ENCODE measurements at regions not wholly inside any gene's neighbourhood (a gene's known extent, or its start where the extent isn't known, plus 50 kb on each side); places are given as distances from the start of the nearest gene placed in this dataset.

GRCh38 chr4:123553733-123554637, 157.4 kb downstream of the SPRY1 start (continued):
- TF ChIP-seq USF1 (IDR thresholded peaks at IDR 0.05; ENCODE audit: borderline replicate concordance, low read depth) (no peak), FOSL2 (IDR thresholded peaks at IDR 0.05; ENCODE audit: borderline replicate concordance, low read depth) (no peak)

- ChIA-PET POLR2A (no interaction called here), CTCF (interaction anchor here (1.8 kb wide), 1 partner anchor 10 kb away, joined by 7 read pairs; no protein-coding TSS in a partner anchor)
- no peaks in the 10 kb centered on the region for H4K20me1 ChIP-seq (ENCODE audit: insufficient read depth)
- 91% methylated on average over 5 of the region's 5 CpGs for WGBS (ENCODE audit: low lambda C conversion rate)
- H2AFZ ChIP-seq (ENCODE audit: low read depth), result no peak overlapping the region
- peaks cover 5% of the 10 kb centered on the region for H3F3A ChIP-seq (replicated peaks; ENCODE audit: insufficient read depth)
- no peak overlapping the region for H3K9ac ChIP-seq
- no peak overlapping the region for H3K4me2 ChIP-seq
- no peaks in the 10 kb centered on the region for H3K9me3 ChIP-seq
- H3K9me2 ChIP-seq, result no peaks in the 10 kb centered on the region
- H3K36me3 ChIP-seq (replicated peaks in 1 of 2; ENCODE audit: control insufficient read depth in 1 of 2, insufficient read depth in 2 of 2, low read length in 1 of 2), result no peaks in the 10 kb centered on the region
- H3K79me2 ChIP-seq (ENCODE audit: insufficient read depth), result no peaks in the 10 kb centered on the region
- DNase-seq, result no peak
- H3K27me3 ChIP-seq (ENCODE audit: insufficient read depth), result no peaks in the 10 kb centered on the region
- H3K27ac ChIP-seq (ENCODE audit: low read depth in 2 of 2, low read length in 1 of 2), result peak overlapping the region in 1 of 2 experiments; percentile 72; a peak in 2 of 4 replicates
- TF ChIP-seq RAD21 (IDR thresholded peaks at IDR 0.05; ENCODE audit: low read length), result no peak
- TF ChIP-seq PBX3 (IDR thresholded peaks at IDR 0.05), result no peak
- no peak for TF ChIP-seq USF2 (IDR thresholded peaks at IDR 0.05; ENCODE audit: borderline replicate concordance, low read depth, low read length)
- no peak for TF ChIP-seq MEF2A (IDR thresholded peaks at IDR 0.05; ENCODE audit: borderline replicate concordance, low read depth)
- TF ChIP-seq SIN3A (IDR thresholded peaks at IDR 0.05; ENCODE audit: borderline replicate concordance, low read depth, low read length), result no peak
- no peak for TF ChIP-seq IRF3 (IDR thresholded peaks at IDR 0.05; ENCODE audit: low read depth, low read length)
- no peak for TF ChIP-seq FOXJ3 (CRISPR knock-in tag; IDR thresholded peaks at IDR 0.05)
- TF ChIP-seq NFIC (IDR thresholded peaks at IDR 0.05; ENCODE audit: borderline replicate concordance), result no peak
- TF ChIP-seq EP300 (IDR thresholded peaks at IDR 0.05; ENCODE audit: borderline replicate concordance in 1 of 2, low read depth in 1 of 2, low read length in 1 of 2), result no peak
- TF ChIP-seq REST (IDR thresholded peaks at IDR 0.05; ENCODE audit: low read depth, low read length), result no peak
- TF ChIP-seq RXRA (IDR thresholded peaks at IDR 0.05; ENCODE audit: borderline replicate concordance, low read depth), result no peak
- no peak for TF ChIP-seq CTCF (IDR thresholded peaks at IDR 0.05)
- no peak for TF ChIP-seq YY1 (IDR thresholded peaks at IDR 0.05; ENCODE audit: low read depth)
- TF ChIP-seq SMC3 (IDR thresholded peaks at IDR 0.05; ENCODE audit: low read depth, low read length), result no peak
- TF ChIP-seq FOSL2 (IDR thresholded peaks at IDR 0.05; ENCODE audit: borderline replicate concordance, low read depth), result no peak
- H3K4me1 ChIP-seq (ENCODE audit: control insufficient read depth in 1 of 2, insufficient read depth in 2 of 2, low read depth in 1 of 2, low read length in 1 of 2), result peaks cover 10 to 25% of the 10 kb centered on the region in 2 experiments
- H3K4me3 ChIP-seq (ENCODE audit: low read depth in 2 of 2, low read length in 1 of 2), result no peak overlapping the region
Measured at GRCh38 chr4:123554801-123555232, 158.2 kb downstream of the SPRY1 start.

All from SK-N-SH (cell line).